ENCODE measurements at regions not wholly inside any gene's neighbourhood (a gene's known extent, or its start where the extent isn't known, plus 50 kb on each side); places are given as distances from the start of the nearest gene placed in this dataset.

DNA sequence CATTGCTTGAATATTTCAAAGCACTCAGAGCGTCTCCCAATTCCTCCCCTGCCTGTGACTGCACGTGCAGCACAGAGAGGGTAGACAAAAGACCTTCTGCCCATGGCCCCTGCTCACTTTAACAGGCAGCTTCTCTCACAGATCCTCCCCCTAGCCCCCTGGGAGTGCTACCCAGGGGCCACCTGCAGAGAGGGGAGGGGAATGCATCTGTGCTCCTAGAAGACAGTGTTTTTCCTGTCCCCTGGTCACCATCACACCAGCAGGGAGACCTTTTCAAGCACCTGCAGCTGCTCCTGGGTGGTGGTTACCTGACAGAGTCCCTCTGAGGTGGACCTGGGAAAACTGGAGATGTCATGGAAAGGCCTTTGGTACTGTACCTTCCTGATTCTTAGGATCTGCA, 56.7 kb upstream of the PRR23C start:
- H3K36me3 ChIP-seq (ENCODE audit: control insufficient read depth, insufficient read depth, low read length), result no peaks in the 10 kb centered on the region
- H3K4ac ChIP-seq (ENCODE audit: low read depth, low read length), result no peak overlapping the region
- in situ Hi-C loops (cut with MboI; ENCODE audit: low sequenced_read_pairs) (no loop called here), intact Hi-C loops (cut with micrococcal nuclease) (no loop called here), dilution Hi-C loops (cut with HindIII; ENCODE audit: low sequenced_read_pairs, unreplicated experiment) (no loop called here)
- H3K4me2 ChIP-seq (ENCODE audit: low read depth, low read length), result no peak overlapping the region
- no peak overlapping the region for H3K56ac ChIP-seq (ENCODE audit: extremely low read depth, insufficient read depth, low read length)
- H2BK120ac ChIP-seq (ENCODE audit: low read depth, low read length), result no peak overlapping the region
- WGBS, 2 experiments (ENCODE audit: extremely low coverage in 2 of 2, insufficient read length in 1 of 2), result no CpG with 5 or more reads among the region's 2 CpGs
- H2AK5ac ChIP-seq (ENCODE audit: low read depth, low read length), result no peak overlapping the region
- ChIA-PET POLR2A (ENCODE audit: unreplicated experiment) (no interaction called here), CTCF (no interaction called here)
- no peak for DNase-seq
- H4K91ac ChIP-seq (ENCODE audit: insufficient read depth, low read depth, low read length), result no peak overlapping the region
- no peak for ATAC-seq (ENCODE audit: low read depth)
- H3K4me3 ChIP-seq (ENCODE audit: insufficient read depth, low read depth, low read length), result no peak overlapping the region
- H4K20me1 ChIP-seq (ENCODE audit: insufficient read depth, low read length), result no peaks in the 10 kb centered on the region
- BruUV-seq (replicated peaks), result no TSS peak
- no peak overlapping the region for H3K27ac ChIP-seq (ENCODE audit: insufficient read depth, low read length)
- H2AFZ ChIP-seq (replicated peaks; ENCODE audit: low read length, poor library complexity), result no peak overlapping the region
- no peak overlapping the region for H4K5ac ChIP-seq (ENCODE audit: low read depth, low read length)
- TF ChIP-seq MAFK (IDR thresholded peaks at IDR 0.05; ENCODE audit: low read depth, low read length), result no peak
- TF ChIP-seq RFX5 (IDR thresholded peaks at IDR 0.05; ENCODE audit: low read depth, low read length), result no peak
- TF ChIP-seq, protein P1, sequence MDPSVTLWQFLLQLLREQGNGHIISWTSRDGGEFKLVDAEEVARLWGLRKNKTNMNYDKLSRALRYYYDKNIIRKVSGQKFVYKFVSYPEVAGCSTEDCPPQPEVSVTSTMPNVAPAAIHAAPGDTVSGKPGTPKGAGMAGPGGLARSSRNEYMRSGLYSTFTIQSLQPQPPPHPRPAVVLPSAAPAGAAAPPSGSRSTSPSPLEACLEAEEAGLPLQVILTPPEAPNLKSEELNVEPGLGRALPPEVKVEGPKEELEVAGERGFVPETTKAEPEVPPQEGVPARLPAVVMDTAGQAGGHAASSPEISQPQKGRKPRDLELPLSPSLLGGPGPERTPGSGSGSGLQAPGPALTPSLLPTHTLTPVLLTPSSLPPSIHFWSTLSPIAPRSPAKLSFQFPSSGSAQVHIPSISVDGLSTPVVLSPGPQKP (IDR thresholded peaks at IDR 0.05; ENCODE audit: borderline replicate concordance, low read depth, low read length), result no peak
- no peak for TF ChIP-seq MXI1 (IDR thresholded peaks at IDR 0.05; ENCODE audit: borderline replicate concordance, low read depth, low read length)
- no peak for TF ChIP-seq NFE2L2 (IDR thresholded peaks at IDR 0.05; ENCODE audit: low read depth, low read length)
- no peak for TF ChIP-seq SMC3 (IDR thresholded peaks at IDR 0.05; ENCODE audit: low read depth, low read length)
- peaks cover 16% of the 10 kb centered on the region for H3K27me3 ChIP-seq (ENCODE audit: control insufficient read depth, insufficient read depth, low read length)
- H3K9ac ChIP-seq (ENCODE audit: low read depth, low read length), result no peak overlapping the region
- no peak overlapping the region for H2BK15ac ChIP-seq (ENCODE audit: low read depth, low read length)
- H3K79me1 ChIP-seq (ENCODE audit: low read depth in 1 of 2, low read length in 2 of 2), result no peaks in the 10 kb centered on the region
- H3K9me1 ChIP-seq (ENCODE audit: insufficient read depth, low read length), result no peaks in the 10 kb centered on the region
- H3K9me3 ChIP-seq (ENCODE audit: control insufficient read depth, insufficient read depth, low read length), result no peaks in the 10 kb centered on the region
- no peak overlapping the region for H3K14ac ChIP-seq (replicated peaks; ENCODE audit: low read depth, low read length)
- H3K4me1 ChIP-seq (ENCODE audit: control insufficient read depth, insufficient read depth, low read length), result no peaks in the 10 kb centered on the region
- no peak overlapping the region for H2BK20ac ChIP-seq (ENCODE audit: low read depth, low read length)
- H3K23ac ChIP-seq (ENCODE audit: low read depth, low read length), result no peak overlapping the region
- H3K18ac ChIP-seq (ENCODE audit: low read depth, low read length), result no peak overlapping the region
- no peak overlapping the region for H2BK5ac ChIP-seq (ENCODE audit: low read depth, low read length, poor library complexity, severe bottlenecking)
- no peak overlapping the region for H2AK9ac ChIP-seq (replicated peaks; ENCODE audit: low read depth, low read length, poor library complexity)
- H4K8ac ChIP-seq (ENCODE audit: low read depth in 2 of 2, low read length in 2 of 2), result no peak overlapping the region

Measured in IMR-90 (cell line).